K562 (cell line): ENCODE measurements at regions not wholly inside any gene's neighbourhood (a gene's known extent, or its start where the extent isn't known, plus 50 kb on each side); places are given as distances from the start of the nearest gene placed in this dataset.

Experiments used
- ARID4B ChIP-seq: sonication (generic); formaldehyde crosslinking; IDR thresholded peaks from 2 replicates; pipeline ENCODE4 v1.8.0; 2022; ENCODE audit warnings: mild to moderate bottlenecking, missing genetic modification reagents
- MYC ChIP-seq, 2 experiments: fragments of 250-450 bp in 1 of 2; sonication (Bioruptor Pico) in 1 of 2; IDR thresholded peaks; 2 replicates each; pipeline versions ENCODE4 v1.5.1 to v1.6.1; 2012 to 2021; ENCODE audit warnings: low read depth in 2 of 2, borderline replicate concordance in 1 of 2, improper control_type of control experiment in 1 of 2, low read length in 1 of 2, mild to moderate bottlenecking in 1 of 2, moderate library complexity in 1 of 2
- NRF1 ChIP-seq, 2 experiments: fragments of 450-650 bp; IDR thresholded peaks in 1 of 2; conservative IDR thresholded peaks in 1 of 2; 2 replicates each; pipeline ENCODE4 v1.6.1; 2014; ENCODE audit warnings: mild to moderate bottlenecking in 2 of 2
- PRDM10 ChIP-seq: fragments of 450-650 bp; IDR thresholded peaks from 2 replicates; pipeline ENCODE4 v1.6.1; 2018; ENCODE audit not compliant: partially characterized antibody
- TCF3 ChIP-seq: sonication (generic); formaldehyde crosslinking; IDR thresholded peaks from 2 replicates; pipeline ENCODE4 v1.4.0; 2020; ENCODE audit warnings: mild to moderate bottlenecking, missing genetic modification reagents
- ZNF124 ChIP-seq: sonication (generic); formaldehyde crosslinking; IDR thresholded peaks from 2 replicates; pipeline ENCODE4 v1.8.1; 2022; ENCODE audit warnings: missing genetic modification reagents
- TF ChIP-seq, protein P1 (sequence below): sonication (generic); formaldehyde crosslinking; IDR thresholded peaks from 2 replicates; pipeline ENCODE4 v1.8.1; 2023; ENCODE audit warnings: mild to moderate bottlenecking, missing genetic modification reagents
- TF ChIP-seq, protein P2 (sequence below), 3 experiments: IDR thresholded peaks in 2 of 3; conservative IDR thresholded peaks in 1 of 3; 2 replicates each; pipeline ENCODE4 v1.5.1; 2011 to 2012; ENCODE audit warnings: low read length in 3 of 3, mild to moderate bottlenecking in 3 of 3, control low read depth in 2 of 3, improper control_type of control experiment in 1 of 3, inconsistent platforms in 1 of 3, low read depth in 1 of 3, mixed read lengths in 1 of 3, moderate library complexity in 1 of 3; ENCODE audit not compliant: insufficient read depth in 2 of 3

DNA sequence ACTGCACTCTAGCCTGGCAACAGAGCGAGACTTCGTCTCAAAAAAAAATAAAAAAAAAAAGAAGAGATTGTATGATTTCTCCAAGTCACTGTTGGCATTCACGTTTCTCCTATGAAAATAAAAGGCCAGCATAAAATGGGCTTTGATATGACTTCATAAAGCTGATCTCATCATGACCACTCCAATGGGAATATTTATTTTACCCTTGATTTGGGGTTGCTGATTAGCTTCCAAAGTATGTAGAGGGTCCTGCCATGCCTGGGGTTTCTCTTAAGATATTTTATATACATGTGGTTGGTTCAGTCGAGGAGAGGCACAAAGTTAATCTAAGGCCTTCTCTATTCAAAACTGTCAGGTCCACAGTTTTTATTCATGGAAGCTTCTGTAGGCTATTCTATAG, 247.0 kb upstream of the TNC start:
- TF ChIP-seq, protein P1, sequence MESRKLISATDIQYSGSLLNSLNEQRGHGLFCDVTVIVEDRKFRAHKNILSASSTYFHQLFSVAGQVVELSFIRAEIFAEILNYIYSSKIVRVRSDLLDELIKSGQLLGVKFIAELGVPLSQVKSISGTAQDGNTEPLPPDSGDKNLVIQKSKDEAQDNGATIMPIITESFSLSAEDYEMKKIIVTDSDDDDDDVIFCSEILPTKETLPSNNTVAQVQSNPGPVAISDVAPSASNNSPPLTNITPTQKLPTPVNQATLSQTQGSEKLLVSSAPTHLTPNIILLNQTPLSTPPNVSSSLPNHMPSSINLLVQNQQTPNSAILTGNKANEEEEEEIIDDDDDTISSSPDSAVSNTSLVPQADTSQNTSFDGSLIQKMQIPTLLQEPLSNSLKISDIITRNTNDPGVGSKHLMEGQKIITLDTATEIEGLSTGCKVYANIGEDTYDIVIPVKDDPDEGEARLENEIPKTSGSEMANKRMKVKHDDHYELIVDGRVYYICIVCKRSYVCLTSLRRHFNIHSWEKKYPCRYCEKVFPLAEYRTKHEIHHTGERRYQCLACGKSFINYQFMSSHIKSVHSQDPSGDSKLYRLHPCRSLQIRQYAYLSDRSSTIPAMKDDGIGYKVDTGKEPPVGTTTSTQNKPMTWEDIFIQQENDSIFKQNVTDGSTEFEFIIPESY (CRISPR knock-in tag) = no peak
- TF ChIP-seq, protein P2, sequence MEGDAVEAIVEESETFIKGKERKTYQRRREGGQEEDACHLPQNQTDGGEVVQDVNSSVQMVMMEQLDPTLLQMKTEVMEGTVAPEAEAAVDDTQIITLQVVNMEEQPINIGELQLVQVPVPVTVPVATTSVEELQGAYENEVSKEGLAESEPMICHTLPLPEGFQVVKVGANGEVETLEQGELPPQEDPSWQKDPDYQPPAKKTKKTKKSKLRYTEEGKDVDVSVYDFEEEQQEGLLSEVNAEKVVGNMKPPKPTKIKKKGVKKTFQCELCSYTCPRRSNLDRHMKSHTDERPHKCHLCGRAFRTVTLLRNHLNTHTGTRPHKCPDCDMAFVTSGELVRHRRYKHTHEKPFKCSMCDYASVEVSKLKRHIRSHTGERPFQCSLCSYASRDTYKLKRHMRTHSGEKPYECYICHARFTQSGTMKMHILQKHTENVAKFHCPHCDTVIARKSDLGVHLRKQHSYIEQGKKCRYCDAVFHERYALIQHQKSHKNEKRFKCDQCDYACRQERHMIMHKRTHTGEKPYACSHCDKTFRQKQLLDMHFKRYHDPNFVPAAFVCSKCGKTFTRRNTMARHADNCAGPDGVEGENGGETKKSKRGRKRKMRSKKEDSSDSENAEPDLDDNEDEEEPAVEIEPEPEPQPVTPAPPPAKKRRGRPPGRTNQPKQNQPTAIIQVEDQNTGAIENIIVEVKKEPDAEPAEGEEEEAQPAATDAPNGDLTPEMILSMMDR (IDR thresholded peaks at IDR 0.05 in 2 of 3, conservative IDR thresholded peaks at IDR 0.05 in 1 of 3; ENCODE audit: insufficient read depth in 2 of 3, low read depth in 1 of 3, low read length in 3 of 3) = no peak
- TF ChIP-seq MYC (IDR thresholded peaks at IDR 0.05; ENCODE audit: low read depth, low read length) (no peak), MYC (CRISPR knock-in tag; IDR thresholded peaks at IDR 0.05; ENCODE audit: borderline replicate concordance, low read depth) (no peak), NRF1 (conservative IDR thresholded peaks at IDR 0.05 in 1 of 2, IDR thresholded peaks at IDR 0.05 in 1 of 2) (no peak), TCF3 (CRISPR knock-in tag) (no peak), ARID4B (no peak), PRDM10 (no peak), ZNF124 (CRISPR knock-in tag) (no peak)
